GM21360 (cell line): ENCODE measurements at regions not wholly inside any gene's neighbourhood (a gene's known extent, or its start where the extent isn't known, plus 50 kb on each side); places are given as distances from the start of the nearest gene placed in this dataset.

Source experiments
- ATAC-seq: cut with Tn5 transposase; IDR thresholded peaks from one replicate; pipeline ENCODE4 v1.9.1; 2021; ENCODE audit warnings: mild to moderate bottlenecking, moderate library complexity; ENCODE audit not compliant: unreplicated experiment

DNA sequence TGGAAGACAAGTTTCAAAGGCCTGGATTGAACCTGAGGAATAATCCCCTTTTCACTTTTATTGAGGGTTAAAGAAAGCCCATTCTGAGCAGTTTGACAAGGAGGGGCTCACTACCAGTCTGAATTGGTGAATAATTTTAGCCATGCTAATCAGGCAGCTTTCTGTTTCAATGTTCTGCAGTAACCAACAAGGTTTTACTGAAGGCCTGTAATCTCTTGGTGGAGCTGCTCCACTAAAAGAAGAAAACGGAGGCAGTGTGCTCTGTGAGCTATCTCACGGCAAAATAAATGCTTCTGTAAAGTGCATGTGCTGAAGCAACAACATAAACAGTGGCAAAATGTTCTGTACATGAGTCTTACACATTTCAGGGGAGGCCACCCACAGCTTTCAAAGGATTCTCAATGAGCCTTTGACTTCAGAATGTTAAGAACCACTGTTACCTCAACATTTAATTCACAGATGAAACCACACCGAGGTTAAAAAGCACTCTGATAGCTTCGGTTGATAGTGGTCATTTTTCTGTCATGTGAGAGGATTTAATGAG, 111.2 kb downstream of the LRIG3 start:
- no peak for ATAC-seq

DNA sequence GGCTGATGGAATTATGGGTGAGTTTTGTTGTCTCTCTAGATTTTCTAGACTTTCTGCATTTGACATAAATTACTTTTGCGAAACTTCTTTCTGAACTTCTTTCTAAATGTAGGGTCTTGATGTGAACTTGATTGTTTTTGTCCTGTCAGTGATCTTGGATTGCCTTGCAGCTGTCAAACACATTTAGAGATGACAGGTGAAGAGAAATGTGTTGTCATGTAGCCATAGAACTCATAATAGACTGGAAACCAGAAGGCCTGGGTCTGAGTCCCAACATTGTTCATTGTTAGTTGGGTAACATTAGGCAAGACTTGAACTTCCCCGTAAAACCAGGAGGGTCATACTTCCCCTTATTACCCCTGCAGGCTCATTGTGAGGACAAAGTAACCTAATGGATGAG, 109.0 kb downstream of the LRIG3 start:
- no peak for ATAC-seq

GRCh38 chr12:58812214-58812613, 108.1 kb downstream of the LRIG3 start:
- ATAC-seq, result no peak

DNA sequence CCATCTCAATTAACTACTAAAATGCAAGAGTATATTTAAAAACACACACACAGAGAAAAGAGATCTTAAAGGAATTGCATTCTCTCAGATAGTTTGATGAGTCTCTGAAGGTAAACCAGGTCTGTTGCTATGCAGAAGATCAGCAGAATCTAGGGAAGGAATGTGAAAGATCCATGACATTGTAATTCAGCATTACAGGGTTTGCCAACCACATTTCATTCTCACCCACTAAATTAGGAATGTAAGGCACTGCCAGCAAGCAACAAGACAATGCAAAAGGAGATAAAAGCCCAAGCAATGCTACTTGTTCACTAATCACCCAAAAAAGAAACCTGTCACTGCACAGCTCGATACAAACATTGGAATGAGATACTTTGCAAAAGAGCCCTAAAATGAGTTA, 106.3 kb downstream of the LRIG3 start:
- ATAC-seq, result no peak

GRCh38 chr12:58815235-58815634, 105.1 kb downstream of the LRIG3 start:
- ATAC-seq, result no peak

DNA sequence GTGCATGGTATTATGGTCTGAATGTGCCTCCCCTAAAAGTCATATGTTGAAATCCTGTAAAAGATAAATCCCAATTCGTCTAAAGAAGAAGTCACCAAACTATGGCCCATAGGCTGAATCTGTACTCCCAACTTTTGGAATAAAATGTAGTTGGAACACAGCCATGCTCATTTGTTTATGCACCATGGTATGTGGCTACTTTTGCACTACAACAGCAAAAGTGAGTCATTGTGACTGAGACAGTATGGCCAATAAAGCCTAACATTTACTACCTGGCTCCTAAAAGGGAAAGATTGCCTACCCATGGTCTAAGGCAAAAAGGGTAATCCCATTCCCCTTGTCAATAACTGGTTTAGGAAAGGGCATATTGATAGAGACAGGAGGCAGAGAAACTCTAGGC, 101.8 kb downstream of the LRIG3 start:
- no peak for ATAC-seq

GRCh38 chr12:58819345-58819744, 101.0 kb downstream of the LRIG3 start:
- no peak for ATAC-seq

DNA sequence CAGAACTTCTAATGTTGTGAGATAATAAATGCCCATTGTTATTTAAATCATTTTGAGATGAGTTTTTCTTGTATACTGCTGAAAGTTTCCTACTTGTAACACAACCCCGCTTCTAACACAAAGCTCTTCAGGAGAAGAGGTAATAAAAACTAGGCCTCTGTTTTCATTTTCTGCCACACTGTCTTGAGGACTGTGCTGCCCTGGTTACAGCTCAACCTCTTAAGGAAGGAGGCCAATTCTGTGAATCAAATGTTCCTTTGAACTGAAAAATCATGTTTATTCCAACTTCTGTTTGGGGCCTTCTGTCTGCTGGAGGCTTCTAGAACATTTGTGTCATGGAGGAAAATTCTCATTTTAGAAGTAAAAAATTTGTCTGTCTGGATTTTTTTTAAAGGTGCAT, 100.3 kb downstream of the LRIG3 start:
- ATAC-seq, result no peak
